ENCODE measurements at regions not wholly inside any gene's neighbourhood (a gene's known extent, or its start where the extent isn't known, plus 50 kb on each side); places are given as distances from the start of the nearest gene placed in this dataset.

GRCh38 chr9:10999646-11000045, 386.8 kb upstream of the PTPRD start:
- no peak for DNase-seq (ENCODE audit: low read depth in 2 of 2)

DNA sequence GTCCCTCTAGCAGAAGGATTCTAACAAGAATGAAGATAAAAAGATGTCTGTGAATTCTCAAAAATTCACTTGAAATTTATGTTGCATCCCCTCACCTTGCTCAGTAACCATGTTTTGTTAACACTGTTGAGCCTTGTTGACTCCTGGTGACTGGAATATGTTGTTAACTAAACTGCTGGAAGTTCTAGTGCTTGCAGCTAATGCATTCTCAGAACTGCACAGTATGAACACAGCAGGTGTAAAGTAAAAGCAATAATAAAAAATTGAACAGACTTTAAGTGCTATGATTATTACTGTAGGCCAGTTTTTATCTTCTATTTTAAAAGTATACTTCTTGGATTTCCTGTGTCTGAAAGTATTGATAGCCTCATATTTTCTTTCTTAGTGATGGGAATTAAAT, 388.7 kb upstream of the PTPRD start:
- no peak for DNase-seq (ENCODE audit: low read depth in 2 of 2)

- no peak for DNase-seq (ENCODE audit: low read depth in 2 of 2)
These were observed 389.9 kb upstream of the PTPRD start for GRCh38 chr9:11002705-11003104.

DNA sequence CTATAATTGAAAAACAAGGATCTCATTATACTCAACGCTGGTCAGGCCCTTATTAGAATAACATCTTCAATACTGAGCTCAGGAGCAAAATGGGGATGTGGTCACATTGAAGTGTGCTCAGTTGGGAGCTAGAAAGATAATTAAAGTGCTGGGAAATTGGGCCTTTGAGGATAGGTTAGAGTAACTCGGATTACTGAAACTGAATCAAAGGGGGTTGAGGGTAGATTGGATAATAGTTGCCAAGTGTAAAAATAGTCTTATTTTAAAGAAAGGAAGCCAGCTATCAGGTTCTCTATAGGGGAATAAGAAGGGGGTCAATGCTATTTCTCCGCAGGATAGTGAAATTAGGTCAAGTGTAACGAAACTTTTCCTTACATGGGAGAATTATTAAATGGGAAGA, 391.0 kb upstream of the PTPRD start:
- DNase-seq (ENCODE audit: low read depth in 2 of 2) = no peak

DNA sequence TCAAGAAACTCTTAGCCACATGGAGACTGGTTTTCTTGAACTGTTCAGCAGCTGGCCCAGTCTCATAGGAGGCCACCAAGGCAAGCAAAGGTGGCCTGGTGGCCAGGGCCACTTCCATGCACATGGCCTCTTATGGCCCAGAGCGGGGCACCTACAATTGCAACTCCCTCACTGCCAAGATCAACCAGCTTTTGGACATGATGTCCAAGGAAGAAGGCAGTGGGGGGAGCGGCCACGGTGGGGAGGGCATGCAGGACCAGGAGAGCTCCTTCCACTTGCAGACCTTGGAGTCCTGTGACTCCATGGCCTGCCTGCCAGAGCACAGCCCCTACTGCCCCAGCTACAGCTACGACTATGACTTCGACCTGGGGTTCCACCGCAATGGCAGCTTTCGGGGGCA, 398.9 kb upstream of the PTPRD start:
- no peak for DNase-seq (ENCODE audit: low read depth in 2 of 2)

- no peak for DNase-seq (ENCODE audit: low read depth in 2 of 2)
These were observed 403.3 kb upstream of the PTPRD start for GRCh38 chr9:11016081-11016480.

DNA sequence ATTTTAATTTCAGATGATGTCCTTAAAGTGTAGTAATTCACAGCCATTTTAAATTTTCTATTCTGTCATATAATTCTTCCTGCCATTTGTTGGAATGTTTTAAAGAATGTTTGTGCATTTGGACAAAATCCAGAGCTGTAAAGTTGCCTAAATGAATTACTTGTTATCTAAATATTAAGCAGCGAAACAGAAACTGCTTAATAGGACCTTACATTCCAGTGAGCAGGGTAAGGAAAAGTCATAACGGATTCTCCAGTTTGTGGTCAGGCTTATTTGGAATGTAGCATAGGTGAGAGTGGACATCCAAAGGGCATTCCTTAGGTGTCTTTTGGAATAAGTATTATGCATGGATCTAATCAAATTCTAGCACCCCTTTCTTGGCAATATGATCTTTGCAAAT, 410.4 kb upstream of the PTPRD start:
- no peak for DNase-seq (ENCODE audit: low read depth in 2 of 2)

DNA sequence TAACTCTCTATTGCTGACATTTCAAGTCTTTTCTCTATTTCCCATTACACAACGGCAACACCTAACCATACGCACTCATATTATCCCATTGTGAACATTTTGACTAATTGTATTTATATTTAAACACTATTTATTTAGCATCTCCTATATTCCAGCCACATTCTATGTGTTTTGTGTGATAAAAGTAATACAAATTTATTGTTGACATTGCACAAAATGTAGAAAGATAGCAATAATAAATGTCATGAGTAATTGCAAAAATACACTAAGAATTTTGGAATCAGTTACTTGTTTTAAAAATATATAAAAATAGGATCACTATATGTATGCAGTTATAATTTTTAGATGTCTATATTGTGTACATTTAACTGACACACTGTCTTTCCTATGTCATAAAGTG, 413.0 kb upstream of the PTPRD start:
- DNase-seq (ENCODE audit: low read depth in 2 of 2) = no peak

DNA sequence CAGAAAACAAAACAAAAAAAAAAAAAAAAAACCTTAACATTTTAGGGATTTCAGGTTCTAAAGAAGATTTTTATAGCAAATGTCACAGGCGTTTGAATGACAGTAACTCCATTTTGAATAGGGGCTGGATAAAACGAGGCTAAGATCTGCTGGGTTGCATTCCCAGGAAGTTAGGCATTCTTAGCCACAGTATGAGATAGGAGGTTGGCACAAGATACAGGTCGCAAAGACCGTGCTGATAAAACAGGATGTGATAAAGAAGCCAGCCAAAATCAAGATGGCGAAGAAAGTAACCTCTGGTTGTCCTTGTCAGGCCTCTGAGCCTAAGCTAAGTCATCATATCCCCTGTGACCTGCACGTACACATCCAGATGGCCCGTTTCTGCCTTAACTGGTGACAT, 425.6 kb upstream of the PTPRD start:
- DNase-seq (ENCODE audit: low read depth in 2 of 2) = no peak

- DNase-seq (ENCODE audit: low read depth in 2 of 2) = no peak
These were observed 426.2 kb upstream of the PTPRD start for GRCh38 chr9:11039006-11039405.

GRCh38 chr9:11045589-11045988, 432.8 kb upstream of the PTPRD start:
- DNase-seq (ENCODE audit: low read depth in 2 of 2) = no peak

GRCh38 chr9:11063263-11063662, 450.5 kb upstream of the PTPRD start:
- no peak for DNase-seq (ENCODE audit: low read depth in 2 of 2)

DNA sequence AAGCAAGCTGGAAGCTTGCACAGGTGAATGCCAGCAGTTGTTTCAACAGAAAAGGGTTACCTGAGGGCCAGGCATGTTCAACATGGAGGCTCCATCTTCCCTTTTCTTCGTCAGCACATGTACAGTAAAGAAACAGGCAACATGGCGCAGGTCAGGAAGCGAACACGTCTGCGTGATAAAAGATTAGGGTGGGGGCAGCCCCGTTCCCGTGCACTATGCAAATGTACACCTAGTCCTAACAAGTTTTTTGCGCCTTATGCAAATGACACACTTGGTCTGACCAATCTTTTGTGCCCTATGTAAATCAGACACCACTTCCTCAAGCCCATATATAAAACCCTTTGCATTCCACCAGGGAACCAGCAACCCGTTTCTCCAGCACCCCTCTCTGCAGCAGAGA, 452.1 kb upstream of the PTPRD start:
- no peak for DNase-seq (ENCODE audit: low read depth in 2 of 2)

- DNase-seq (ENCODE audit: low read depth in 2 of 2) = no peak
These were observed 459.4 kb upstream of the PTPRD start for GRCh38 chr9:11072176-11072575.

GRCh38 chr9:11086561-11086960, 473.8 kb upstream of the PTPRD start:
- DNase-seq (ENCODE audit: low read depth in 2 of 2) = peak; percentile 10 to 14

DNA sequence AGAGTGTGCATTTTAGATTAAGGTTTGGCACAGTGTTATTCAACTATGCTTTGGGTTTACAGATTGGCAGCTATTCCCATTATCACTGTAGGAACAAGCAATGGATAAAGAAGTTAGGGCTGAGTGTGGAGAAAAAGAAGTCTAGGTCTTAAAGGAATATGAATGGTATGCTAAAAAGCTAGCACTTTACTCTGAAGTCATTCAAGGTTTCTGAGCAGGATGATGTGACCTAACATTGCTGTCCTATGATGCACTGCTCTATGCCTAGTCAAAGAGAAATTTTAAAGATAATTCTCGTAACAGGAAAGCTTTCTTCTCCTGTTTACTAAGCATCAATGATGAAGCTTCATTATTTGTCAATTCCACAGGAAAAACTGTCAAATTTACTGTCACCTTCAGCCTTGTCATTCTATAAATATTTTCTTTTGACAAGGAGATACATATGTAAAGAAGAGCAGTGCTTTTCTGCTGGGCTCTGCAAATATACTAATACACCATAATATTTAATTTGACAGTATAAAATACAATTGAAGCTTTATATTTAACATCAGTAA, 476.1 kb upstream of the PTPRD start:
- DNase-seq (ENCODE audit: low read depth in 2 of 2) = no peak

DNA sequence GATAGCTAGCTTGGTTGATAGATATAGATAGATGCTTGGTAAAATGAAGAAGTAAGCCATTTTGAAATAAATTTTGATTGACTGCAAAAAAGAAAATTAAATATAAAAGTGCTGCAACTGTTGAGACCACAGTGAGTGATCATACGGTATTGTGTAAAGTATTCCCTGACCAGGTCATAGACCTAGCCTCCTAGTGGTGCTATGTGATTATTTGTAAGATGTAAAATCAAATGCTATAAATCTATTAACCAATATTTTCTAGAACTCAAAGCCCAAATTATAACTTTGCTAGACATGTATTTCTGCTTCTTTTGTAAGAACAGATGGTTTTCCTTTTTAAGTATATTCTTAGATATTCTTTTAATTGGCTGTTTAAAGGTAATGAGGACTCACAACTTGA, 480.2 kb upstream of the PTPRD start:
- no peak for DNase-seq (ENCODE audit: low read depth in 2 of 2)

- DNase-seq (ENCODE audit: low read depth in 2 of 2) = no peak
These were observed 484.2 kb upstream of the PTPRD start for GRCh38 chr9:11097020-11097419.

- no peak for DNase-seq (ENCODE audit: low read depth in 2 of 2)
These were observed 490.7 kb upstream of the PTPRD start for GRCh38 chr9:11103525-11103924.

GRCh38 chr9:11107196-11107595, 494.4 kb upstream of the PTPRD start:
- DNase-seq (ENCODE audit: low read depth in 2 of 2) = no peak

GRCh38 chr9:11128156-11128555, 515.4 kb upstream of the PTPRD start:
- no peak for DNase-seq (ENCODE audit: low read depth in 2 of 2)

GRCh38 chr9:11135851-11136250, 523.0 kb upstream of the PTPRD start:
- no peak for DNase-seq (ENCODE audit: low read depth in 2 of 2)

GRCh38 chr9:11141357-11141756, 528.6 kb upstream of the PTPRD start:
- no peak for DNase-seq (ENCODE audit: low read depth in 2 of 2)

DNA sequence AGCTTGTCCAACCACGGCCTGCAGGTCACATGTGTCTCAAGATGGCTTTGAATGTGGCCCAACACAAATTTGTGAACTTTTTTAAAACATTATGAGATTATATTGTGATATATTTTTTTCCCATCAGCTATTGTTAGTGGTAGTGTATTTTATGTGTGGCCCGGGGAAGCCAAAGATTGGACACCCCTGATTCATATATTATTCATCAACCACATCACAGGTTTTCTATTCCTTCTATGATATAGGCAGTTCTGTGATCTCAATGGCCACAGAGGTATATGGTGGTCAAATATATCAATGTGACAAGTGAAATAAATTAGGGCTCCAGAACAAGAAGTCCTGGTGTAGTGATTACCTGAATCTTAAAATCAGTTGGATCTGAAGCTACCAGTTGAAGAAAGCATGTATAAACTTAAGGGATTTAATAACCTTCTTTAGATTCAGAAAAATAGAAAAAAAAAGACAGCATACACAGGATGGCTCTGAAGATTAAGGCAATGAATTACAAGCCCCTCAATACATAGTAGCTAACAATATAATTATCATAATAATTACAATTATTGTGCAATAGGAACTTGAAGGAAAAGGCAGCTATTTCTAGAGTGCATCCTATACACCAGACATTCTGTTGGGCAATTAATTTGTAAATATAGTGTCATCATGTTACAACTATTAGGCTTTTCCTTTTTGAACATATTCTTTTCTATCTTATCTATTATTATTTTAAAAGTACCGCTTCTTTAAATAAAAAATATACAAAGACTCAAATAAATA, 530.4 kb upstream of the PTPRD start:
- no peak for DNase-seq (ENCODE audit: low read depth in 2 of 2)
